ENCODE measurements at regions not wholly inside any gene's neighbourhood (a gene's known extent, or its start where the extent isn't known, plus 50 kb on each side); places are given as distances from the start of the nearest gene placed in this dataset.

DNA sequence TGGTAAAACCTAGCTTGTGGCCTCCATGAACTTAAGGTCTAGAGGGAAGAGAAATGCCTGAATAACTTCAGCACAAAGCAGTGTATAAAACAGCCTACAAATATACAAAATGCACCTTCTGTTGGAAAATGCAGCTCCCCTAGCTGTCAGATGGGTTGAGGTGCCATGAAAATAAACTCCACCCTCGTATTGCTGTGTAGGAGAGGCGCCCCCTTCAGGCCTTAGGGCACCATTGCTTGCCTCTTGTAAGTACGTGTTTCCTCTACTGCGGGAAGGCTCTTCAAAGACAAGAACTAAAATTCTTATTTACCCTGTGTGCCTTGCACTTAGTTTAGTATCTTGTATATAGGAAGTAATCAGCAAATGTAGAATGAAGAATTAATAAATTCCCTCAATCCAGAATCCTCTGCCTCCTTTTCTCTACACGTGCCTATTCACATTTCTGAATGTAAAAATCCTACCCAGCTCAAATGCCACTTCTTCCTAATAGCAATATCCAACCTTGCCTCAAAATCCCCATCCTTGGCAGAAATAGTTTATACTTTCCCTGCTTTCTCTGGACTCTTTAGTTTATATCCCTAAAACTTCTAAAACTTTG, 393.7 kb upstream of the PDE4D start:
- peaks cover 3% of the 10 kb centered on the region for H3K9me3 ChIP-seq (ENCODE audit: low read depth)
- no peak overlapping the region for H3K4me2 ChIP-seq
- H3K27me3 ChIP-seq, result peaks cover 5% of the 10 kb centered on the region
- H3K9me2 ChIP-seq (replicated peaks; ENCODE audit: insufficient read depth), result no peaks in the 10 kb centered on the region
- no peaks in the 10 kb centered on the region for H4K20me1 ChIP-seq (ENCODE audit: insufficient read depth, poor library complexity, severe bottlenecking)
- TF ChIP-seq, protein P1, sequence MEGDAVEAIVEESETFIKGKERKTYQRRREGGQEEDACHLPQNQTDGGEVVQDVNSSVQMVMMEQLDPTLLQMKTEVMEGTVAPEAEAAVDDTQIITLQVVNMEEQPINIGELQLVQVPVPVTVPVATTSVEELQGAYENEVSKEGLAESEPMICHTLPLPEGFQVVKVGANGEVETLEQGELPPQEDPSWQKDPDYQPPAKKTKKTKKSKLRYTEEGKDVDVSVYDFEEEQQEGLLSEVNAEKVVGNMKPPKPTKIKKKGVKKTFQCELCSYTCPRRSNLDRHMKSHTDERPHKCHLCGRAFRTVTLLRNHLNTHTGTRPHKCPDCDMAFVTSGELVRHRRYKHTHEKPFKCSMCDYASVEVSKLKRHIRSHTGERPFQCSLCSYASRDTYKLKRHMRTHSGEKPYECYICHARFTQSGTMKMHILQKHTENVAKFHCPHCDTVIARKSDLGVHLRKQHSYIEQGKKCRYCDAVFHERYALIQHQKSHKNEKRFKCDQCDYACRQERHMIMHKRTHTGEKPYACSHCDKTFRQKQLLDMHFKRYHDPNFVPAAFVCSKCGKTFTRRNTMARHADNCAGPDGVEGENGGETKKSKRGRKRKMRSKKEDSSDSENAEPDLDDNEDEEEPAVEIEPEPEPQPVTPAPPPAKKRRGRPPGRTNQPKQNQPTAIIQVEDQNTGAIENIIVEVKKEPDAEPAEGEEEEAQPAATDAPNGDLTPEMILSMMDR (IDR thresholded peaks at IDR 0.05; ENCODE audit: poor library complexity), result peak; percentile 43
- TF ChIP-seq EZH2phosphoT487 (IDR thresholded peaks at IDR 0.05; ENCODE audit: low read depth, severe bottlenecking, unreplicated experiment), result no peak
- no peak for TF ChIP-seq EZH2 (IDR thresholded peaks at IDR 0.05; ENCODE audit: borderline replicate concordance)
- WGBS (ENCODE audit: low lambda C conversion rate, missing lambda C conversion rate), result 42% methylated on average over 5 of the region's 5 CpGs
- no peak overlapping the region for H3K4me3 ChIP-seq
- no peak overlapping the region for H3K27ac ChIP-seq
- DNase-seq (ENCODE audit: low spot score), result peak; percentile 69
- H2AFZ ChIP-seq, result no peak overlapping the region
- no peaks in the 10 kb centered on the region for H3K36me3 ChIP-seq (replicated peaks; ENCODE audit: insufficient read depth, low read depth)
- no peaks in the 10 kb centered on the region for H3K4me1 ChIP-seq (ENCODE audit: insufficient read depth)
- no peaks in the 10 kb centered on the region for H3K79me2 ChIP-seq

DNA sequence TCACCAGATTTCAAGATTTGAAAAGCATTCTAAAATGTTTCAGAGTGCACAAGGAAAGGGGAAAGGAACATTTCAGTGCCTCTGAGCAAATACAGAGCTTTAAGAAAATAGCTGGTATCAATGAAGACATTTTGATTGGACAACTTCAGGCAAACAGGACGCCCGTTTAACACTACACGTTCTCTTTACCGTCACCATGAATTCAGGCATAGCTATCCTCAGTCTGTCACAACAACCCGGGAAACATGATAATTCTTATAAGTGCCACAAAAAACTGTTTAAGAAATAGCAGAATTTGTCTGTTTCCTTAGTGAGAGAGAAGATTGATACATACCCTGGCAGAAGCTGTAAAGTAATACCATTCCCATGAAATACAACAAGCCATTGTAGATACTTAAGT, 392.4 kb upstream of the PDE4D start:
- no peak overlapping the region for H3K27ac ChIP-seq
- no peak for DNase-seq (ENCODE audit: low spot score)

DNA sequence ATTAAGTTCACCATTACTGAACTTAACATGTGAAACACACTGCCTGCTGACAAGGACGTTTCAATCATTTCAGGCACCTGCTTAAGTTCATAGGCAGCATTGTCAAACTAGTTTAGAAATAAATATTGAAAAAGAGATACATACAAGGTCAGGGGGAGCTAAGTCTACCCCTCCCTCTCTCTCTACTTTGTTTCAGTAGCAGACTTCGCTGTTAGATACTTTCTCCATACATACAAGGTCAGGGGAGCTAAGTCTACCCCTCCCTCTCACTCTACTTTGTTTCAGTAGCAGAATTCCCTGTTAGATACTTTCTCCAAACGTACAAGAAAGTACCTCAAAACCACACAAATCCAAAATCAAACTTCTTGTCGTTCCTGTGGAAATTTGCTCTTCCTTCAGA, 387.4 kb upstream of the PDE4D start:
- no peaks in the 10 kb centered on the region for H3K9me3 ChIP-seq (ENCODE audit: low read depth)
- H3K36me3 ChIP-seq (replicated peaks; ENCODE audit: insufficient read depth, low read depth), result no peaks in the 10 kb centered on the region
- no peak overlapping the region for H3K4me3 ChIP-seq
- no peak for DNase-seq (ENCODE audit: low spot score)
- H2AFZ ChIP-seq, result no peak overlapping the region
- no peak overlapping the region for H3K27ac ChIP-seq
- H3K4me1 ChIP-seq (ENCODE audit: insufficient read depth), result peaks cover 3% of the 10 kb centered on the region
- no peaks in the 10 kb centered on the region for H3K9me2 ChIP-seq (replicated peaks; ENCODE audit: insufficient read depth)
- TF ChIP-seq, protein P1 (IDR thresholded peaks at IDR 0.05; ENCODE audit: poor library complexity), result no peak
- TF ChIP-seq EZH2 (IDR thresholded peaks at IDR 0.05; ENCODE audit: borderline replicate concordance) (no peak), EZH2phosphoT487 (IDR thresholded peaks at IDR 0.05; ENCODE audit: low read depth, severe bottlenecking, unreplicated experiment) (no peak)
- 64% methylated on average over 4 of the region's 4 CpGs for WGBS (ENCODE audit: low lambda C conversion rate, missing lambda C conversion rate)
- no peaks in the 10 kb centered on the region for H4K20me1 ChIP-seq (ENCODE audit: insufficient read depth, poor library complexity, severe bottlenecking)
- no peaks in the 10 kb centered on the region for H3K79me2 ChIP-seq
- H3K4me2 ChIP-seq, result no peak overlapping the region
- H3K27me3 ChIP-seq, result no peaks in the 10 kb centered on the region

More for the DNA sequence above, 392.4 kb upstream of the PDE4D start:
- Histone ChIP-seq H3K4me2 (no peak overlapping the region), H3K4me3 (no peak overlapping the region), H4K20me1 (ENCODE audit: insufficient read depth, poor library complexity, severe bottlenecking) (no peaks in the 10 kb centered on the region), H2AFZ (no peak overlapping the region), H3K9me2 (replicated peaks; ENCODE audit: insufficient read depth) (no peaks in the 10 kb centered on the region), H3K27me3 (peaks cover 5% of the 10 kb centered on the region), H3K79me2 (no peaks in the 10 kb centered on the region), H3K36me3 (replicated peaks; ENCODE audit: insufficient read depth, low read depth) (no peaks in the 10 kb centered on the region), H3K9me3 (ENCODE audit: low read depth) (no peaks in the 10 kb centered on the region), H3K4me1 (ENCODE audit: insufficient read depth) (no peaks in the 10 kb centered on the region)
- 91% methylated on average over 5 of the region's 5 CpGs for WGBS (ENCODE audit: low lambda C conversion rate, missing lambda C conversion rate)
- TF ChIP-seq EZH2phosphoT487 (IDR thresholded peaks at IDR 0.05; ENCODE audit: low read depth, severe bottlenecking, unreplicated experiment) (no peak), EZH2 (IDR thresholded peaks at IDR 0.05; ENCODE audit: borderline replicate concordance) (no peak)
- TF ChIP-seq, protein P1 (IDR thresholded peaks at IDR 0.05; ENCODE audit: poor library complexity), result no peak
